Panc1 (cell line): ENCODE measurements at regions not wholly inside any gene's neighbourhood (a gene's known extent, or its start where the extent isn't known, plus 50 kb on each side); places are given as distances from the start of the nearest gene placed in this dataset.

Experiments used
- ATAC-seq: fragments of 200-7000 bp; cut with Tn5 transposase; 2 replicates; pipeline ENCODE4 v1.9.1; 2020; ENCODE audit warnings: mild to moderate bottlenecking, moderate library complexity
- BruUV-seq: library from RNA; stranded (reverse); fragments of 400-500 nt; replicated peaks from 2 replicates; lab custom pipeline; 2021; lab: Mats Ljungman, UMichigan
- CTCF ChIA-PET: fragments of 300-600 bp; sonication (Branson Sonifier 250); formaldehyde crosslinking; loops from one replicate; lab custom pipeline; 2022; ENCODE audit warnings: antibody characterized with exemption; lab: Charles Lee
- POLR2A ChIA-PET: fragments of 300-600 bp; sonication (Branson Sonifier 250); formaldehyde crosslinking; loops from one replicate; lab custom pipeline; 2022; ENCODE audit warnings: antibody characterized with exemption; lab: Charles Lee
- DNase-seq: peaks from one replicate; pipeline ENCODE4 v3.0.0-alpha.2; 2010; ENCODE audit warnings: low read depth, low spot score
- H3K27ac ChIP-seq: 2 replicates; pipeline ENCODE4 v1.5.1; 2011; ENCODE audit warnings: mild to moderate bottlenecking, low read length, inconsistent platforms
- H3K27me3 ChIP-seq: fragments of 200-500 bp; sonication (Bioruptor generic); 2 replicates; pipeline ENCODE4 v1.6.0; 2014; ENCODE audit warnings: low read length, inconsistent platforms; ENCODE audit not compliant: control insufficient read depth, insufficient read depth
- H3K36me3 ChIP-seq: fragments of 200-500 bp; sonication (Bioruptor generic); 2 replicates; pipeline ENCODE4 v1.5.1; 2014; ENCODE audit warnings: inconsistent platforms, mild to moderate bottlenecking, low read length, moderate library complexity; ENCODE audit not compliant: control insufficient read depth, insufficient read depth
- H3K4me1 ChIP-seq: 2 replicates; pipeline ENCODE4 v1.5.1; 2011; ENCODE audit warnings: inconsistent platforms, mild to moderate bottlenecking, low read length, moderate library complexity; ENCODE audit not compliant: control insufficient read depth, insufficient read depth
- H3K4me3 ChIP-seq, 2 experiments: 2 replicates each; pipeline ENCODE4 v1.5.1; 2011 to 2012; ENCODE audit warnings: low read depth in 2 of 2, low read length in 2 of 2, mild to moderate bottlenecking in 2 of 2, inconsistent platforms in 1 of 2, moderate library complexity in 1 of 2
- H3K9me3 ChIP-seq: fragments of 200-500 bp; sonication (Bioruptor generic); 2 replicates; pipeline ENCODE4 v1.5.1; 2014; ENCODE audit warnings: low read depth, mild to moderate bottlenecking, inconsistent platforms, low read length, moderate library complexity; ENCODE audit not compliant: control insufficient read depth, insufficient read depth
- CTCF ChIP-seq: fragments of 450-650 bp; IDR thresholded peaks from 2 replicates; pipeline ENCODE4 v1.5.1; 2017; ENCODE audit warnings: mild to moderate bottlenecking
- POLR2AphosphoS5 ChIP-seq: IDR thresholded peaks from 2 replicates; pipeline ENCODE4 v1.6.1; 2012; ENCODE audit warnings: mild to moderate bottlenecking, low read depth, low read length, moderate library complexity
- REST ChIP-seq, 2 experiments: IDR thresholded peaks; 2 replicates each; pipeline ENCODE4 v1.6.1; 2011 to 2012; ENCODE audit warnings: low read depth in 2 of 2, control low read depth in 1 of 2, low read length in 1 of 2, mild to moderate bottlenecking in 1 of 2, moderate library complexity in 1 of 2; ENCODE audit not compliant: insufficient read depth in 1 of 2
- SIN3A ChIP-seq: IDR thresholded peaks from 2 replicates; pipeline ENCODE4 v1.6.1; 2012; ENCODE audit warnings: low read depth, mild to moderate bottlenecking, low read length, moderate library complexity, borderline replicate concordance; ENCODE audit not compliant: insufficient read depth
- TCF7L2 ChIP-seq: IDR thresholded peaks from 2 replicates; pipeline ENCODE4 v1.6.1; 2011; ENCODE audit warnings: mild to moderate bottlenecking, low read depth, low read length, inconsistent platforms
- in situ Hi-C: cut with HindIII; loops from 2 replicates; pipeline ENCODE4 v1.10.0; 2016; ENCODE audit warnings: low sequenced_read_pairs, low pct_unique_long_range_greater_than_20kb
- intact Hi-C: fragments of 100-400 bp; cut with micrococcal nuclease; formaldehyde crosslinking; loops from one replicate; pipeline ENCODE4 v1.10.0; 2022; ENCODE audit not compliant: unreplicated experiment

GRCh38 chr7:53315981-53316380 is 280.5 kb downstream of the POM121L12 start:
- CTCF ChIA-PET = interaction anchor here (0.6 kb wide), 1 partner anchor 9 kb away, joined by 5 read pairs; no protein-coding TSS in a partner anchor
- Histone ChIP-seq H3K27ac (no peak overlapping the region), H3K9me3 (no peaks in the 10 kb centered on the region), H3K36me3 (no peaks in the 10 kb centered on the region), H3K4me3 (no peak overlapping the region), H3K27me3 (no peaks in the 10 kb centered on the region), H3K4me1 (no peaks in the 10 kb centered on the region)
- POLR2A ChIA-PET = no interaction called here
- DNase-seq (no peak), ATAC-seq (peak; percentile 34; the same call in 1 of the 2 replicates)
- TF ChIP-seq SIN3A (no peak), POLR2AphosphoS5 (no peak), REST (IDR thresholded peaks at IDR 0.05; ENCODE audit: insufficient read depth in 1 of 2, low read depth in 2 of 2, low read length in 1 of 2) (no peak), TCF7L2 (peak; percentile 27; the same call in 1 of the 2 replicates), CTCF (no peak)
- BruUV-seq = no TSS peak
- in situ Hi-C loops (no loop called here), intact Hi-C loops (no loop called here)

GRCh38 chr7:53318566-53318965 is 283.1 kb downstream of the POM121L12 start:
- CTCF ChIA-PET = no interaction called here
- no TSS peak for BruUV-seq

More at GRCh38 chr7:53318566-53318965, 283.1 kb downstream of the POM121L12 start:
- H3K27ac ChIP-seq = no peak overlapping the region
- ATAC-seq = no peak
- TF ChIP-seq POLR2AphosphoS5 = no peak
- no peak for TF ChIP-seq SIN3A
- TF ChIP-seq TCF7L2 = no peak
- no peak for TF ChIP-seq REST (IDR thresholded peaks at IDR 0.05; ENCODE audit: insufficient read depth in 1 of 2, low read depth in 2 of 2, low read length in 1 of 2)
- TF ChIP-seq CTCF = no peak
- in situ Hi-C loops = no loop called here
- no peak for DNase-seq
- POLR2A ChIA-PET = no interaction called here
- H3K27me3 ChIP-seq = no peaks in the 10 kb centered on the region
- H3K36me3 ChIP-seq = no peaks in the 10 kb centered on the region
- no peak overlapping the region for H3K4me3 ChIP-seq
- H3K9me3 ChIP-seq = no peaks in the 10 kb centered on the region
- intact Hi-C loops = no loop called here
- no peaks in the 10 kb centered on the region for H3K4me1 ChIP-seq
